ENCODE measurements at regions not wholly inside any gene's neighbourhood (a gene's known extent, or its start where the extent isn't known, plus 50 kb on each side); places are given as distances from the start of the nearest gene placed in this dataset.

GRCh38 chr7:80014511-80014910 lies 120.1 kb upstream of the GNAI1 start:
- no peak for TF ChIP-seq TAF1 (IDR thresholded peaks at IDR 0.05; ENCODE audit: low read depth)
- TF ChIP-seq, protein P1, sequence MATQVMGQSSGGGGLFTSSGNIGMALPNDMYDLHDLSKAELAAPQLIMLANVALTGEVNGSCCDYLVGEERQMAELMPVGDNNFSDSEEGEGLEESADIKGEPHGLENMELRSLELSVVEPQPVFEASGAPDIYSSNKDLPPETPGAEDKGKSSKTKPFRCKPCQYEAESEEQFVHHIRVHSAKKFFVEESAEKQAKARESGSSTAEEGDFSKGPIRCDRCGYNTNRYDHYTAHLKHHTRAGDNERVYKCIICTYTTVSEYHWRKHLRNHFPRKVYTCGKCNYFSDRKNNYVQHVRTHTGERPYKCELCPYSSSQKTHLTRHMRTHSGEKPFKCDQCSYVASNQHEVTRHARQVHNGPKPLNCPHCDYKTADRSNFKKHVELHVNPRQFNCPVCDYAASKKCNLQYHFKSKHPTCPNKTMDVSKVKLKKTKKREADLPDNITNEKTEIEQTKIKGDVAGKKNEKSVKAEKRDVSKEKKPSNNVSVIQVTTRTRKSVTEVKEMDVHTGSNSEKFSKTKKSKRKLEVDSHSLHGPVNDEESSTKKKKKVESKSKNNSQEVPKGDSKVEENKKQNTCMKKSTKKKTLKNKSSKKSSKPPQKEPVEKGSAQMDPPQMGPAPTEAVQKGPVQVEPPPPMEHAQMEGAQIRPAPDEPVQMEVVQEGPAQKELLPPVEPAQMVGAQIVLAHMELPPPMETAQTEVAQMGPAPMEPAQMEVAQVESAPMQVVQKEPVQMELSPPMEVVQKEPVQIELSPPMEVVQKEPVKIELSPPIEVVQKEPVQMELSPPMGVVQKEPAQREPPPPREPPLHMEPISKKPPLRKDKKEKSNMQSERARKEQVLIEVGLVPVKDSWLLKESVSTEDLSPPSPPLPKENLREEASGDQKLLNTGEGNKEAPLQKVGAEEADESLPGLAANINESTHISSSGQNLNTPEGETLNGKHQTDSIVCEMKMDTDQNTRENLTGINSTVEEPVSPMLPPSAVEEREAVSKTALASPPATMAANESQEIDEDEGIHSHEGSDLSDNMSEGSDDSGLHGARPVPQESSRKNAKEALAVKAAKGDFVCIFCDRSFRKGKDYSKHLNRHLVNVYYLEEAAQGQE (IDR thresholded peaks at IDR 0.05; ENCODE audit: low read depth): no peak
- no peak for TF ChIP-seq CREB1 (IDR thresholded peaks at IDR 0.05; ENCODE audit: low read depth)
- TF ChIP-seq NFIC (IDR thresholded peaks at IDR 0.05): no peak
- TF ChIP-seq, protein P2, sequence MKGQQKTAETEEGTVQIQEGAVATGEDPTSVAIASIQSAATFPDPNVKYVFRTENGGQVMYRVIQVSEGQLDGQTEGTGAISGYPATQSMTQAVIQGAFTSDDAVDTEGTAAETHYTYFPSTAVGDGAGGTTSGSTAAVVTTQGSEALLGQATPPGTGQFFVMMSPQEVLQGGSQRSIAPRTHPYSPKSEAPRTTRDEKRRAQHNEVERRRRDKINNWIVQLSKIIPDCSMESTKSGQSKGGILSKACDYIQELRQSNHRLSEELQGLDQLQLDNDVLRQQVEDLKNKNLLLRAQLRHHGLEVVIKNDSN (IDR thresholded peaks at IDR 0.05): no peak
- TF ChIP-seq CEBPB (IDR thresholded peaks at IDR 0.05): no peak
- TF ChIP-seq TEAD4 (IDR thresholded peaks at IDR 0.05): no peak
- no peak for TF ChIP-seq EGR1 (IDR thresholded peaks at IDR 0.05)
- TF ChIP-seq RAD21 (IDR thresholded peaks at IDR 0.05; ENCODE audit: low read depth): no peak
- TF ChIP-seq, protein P3, sequence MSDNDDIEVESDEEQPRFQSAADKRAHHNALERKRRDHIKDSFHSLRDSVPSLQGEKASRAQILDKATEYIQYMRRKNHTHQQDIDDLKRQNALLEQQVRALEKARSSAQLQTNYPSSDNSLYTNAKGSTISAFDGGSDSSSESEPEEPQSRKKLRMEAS (IDR thresholded peaks at IDR 0.05): no peak
- TF ChIP-seq ZBTB7A (IDR thresholded peaks at IDR 0.05; ENCODE audit: low read depth): no peak
- TF ChIP-seq EP300 (IDR thresholded peaks at IDR 0.05; ENCODE audit: borderline replicate concordance): no peak

DNA sequence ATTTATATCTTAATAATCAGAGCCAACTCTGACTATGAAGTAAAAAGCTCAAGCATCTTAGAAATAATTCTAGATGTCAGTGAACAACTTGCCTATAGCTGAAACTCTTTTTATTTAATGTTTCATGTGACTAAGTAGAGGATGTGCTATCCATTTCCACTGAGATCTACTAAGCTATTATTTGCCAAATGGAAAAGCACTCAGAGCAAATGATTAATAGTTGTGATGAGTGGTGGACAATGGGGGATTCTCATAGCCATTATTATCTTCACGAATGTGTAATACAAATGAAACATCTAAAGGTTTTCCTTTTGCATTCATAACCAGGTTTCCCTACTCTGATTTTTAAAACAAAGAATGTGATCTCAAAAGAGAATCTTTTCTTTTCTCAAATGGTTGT lies 126.6 kb upstream of the GNAI1 start:
- TF ChIP-seq CREB1 (IDR thresholded peaks at IDR 0.05; ENCODE audit: low read depth) (no peak), EP300 (IDR thresholded peaks at IDR 0.05; ENCODE audit: borderline replicate concordance) (no peak), TAF1 (IDR thresholded peaks at IDR 0.05; ENCODE audit: low read depth) (no peak), TCF12 (IDR thresholded peaks at IDR 0.05; ENCODE audit: low read depth) (no peak), EGR1 (IDR thresholded peaks at IDR 0.05) (no peak), TEAD4 (IDR thresholded peaks at IDR 0.05) (no peak), ZBTB7A (IDR thresholded peaks at IDR 0.05; ENCODE audit: low read depth) (no peak), FOXM1 (IDR thresholded peaks at IDR 0.05; ENCODE audit: borderline replicate concordance, low read depth) (no peak), CEBPB (IDR thresholded peaks at IDR 0.05) (no peak), NFIC (IDR thresholded peaks at IDR 0.05) (no peak), YY1 (IDR thresholded peaks at IDR 0.05; ENCODE audit: low read depth) (no peak), RAD21 (IDR thresholded peaks at IDR 0.05; ENCODE audit: low read depth) (no peak)
- TF ChIP-seq, protein P2 (IDR thresholded peaks at IDR 0.05): no peak
- TF ChIP-seq, protein P3 (IDR thresholded peaks at IDR 0.05): no peak
- TF ChIP-seq, protein P1 (IDR thresholded peaks at IDR 0.05; ENCODE audit: low read depth): no peak

GRCh38 chr7:80002865-80003264 lies 131.8 kb upstream of the GNAI1 start:
- no peak for TF ChIP-seq RAD21 (IDR thresholded peaks at IDR 0.05; ENCODE audit: low read depth)
- TF ChIP-seq, protein P1 (IDR thresholded peaks at IDR 0.05; ENCODE audit: low read depth): no peak
- TF ChIP-seq CREB1 (IDR thresholded peaks at IDR 0.05; ENCODE audit: low read depth): no peak
- TF ChIP-seq YY1 (IDR thresholded peaks at IDR 0.05; ENCODE audit: low read depth): no peak
- TF ChIP-seq TAF1 (IDR thresholded peaks at IDR 0.05; ENCODE audit: low read depth): no peak

DNA sequence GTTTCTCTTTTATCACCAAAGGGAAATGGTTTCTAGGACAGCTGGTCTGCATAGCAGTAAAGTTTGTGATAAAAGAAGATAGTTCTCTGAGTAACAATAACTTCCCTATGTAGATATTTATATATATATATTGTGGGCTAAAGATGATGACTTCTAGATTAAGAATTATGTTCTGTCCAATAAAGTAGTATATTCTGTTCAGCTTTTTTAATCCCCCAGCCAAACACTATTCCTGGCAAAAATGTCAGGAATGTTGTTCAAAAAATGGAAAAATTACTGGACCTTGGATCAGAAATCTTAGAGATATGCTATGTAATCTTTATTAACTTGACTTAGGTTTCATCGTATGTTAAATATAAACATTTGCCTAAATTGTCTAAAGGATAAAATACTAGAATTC lies 136.3 kb upstream of the GNAI1 start:
- no peak for TF ChIP-seq YY1 (IDR thresholded peaks at IDR 0.05; ENCODE audit: low read depth)
- peak; percentile 30; the same call in 1 of the 2 replicates for TF ChIP-seq TEAD4 (IDR thresholded peaks at IDR 0.05)

DNA sequence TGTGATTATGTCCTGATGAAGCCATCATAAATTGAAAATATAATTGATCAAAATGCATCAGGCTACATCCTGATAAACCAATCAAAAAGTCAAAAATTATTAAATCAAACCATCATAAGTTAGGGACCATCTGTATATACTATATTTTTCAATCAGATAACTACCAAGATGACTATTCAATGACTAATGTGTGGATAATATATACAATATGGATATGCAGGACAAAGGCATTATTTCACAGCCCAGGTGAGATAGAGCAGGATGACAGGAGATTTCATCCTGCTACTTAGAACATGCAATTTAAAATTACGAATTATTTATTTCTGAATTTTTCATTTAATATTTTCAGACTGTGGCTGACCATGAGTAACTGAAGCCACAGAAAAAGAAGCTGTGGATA lies 137.3 kb upstream of the GNAI1 start:
- TF ChIP-seq CEBPB (IDR thresholded peaks at IDR 0.05) (no peak), CREB1 (IDR thresholded peaks at IDR 0.05; ENCODE audit: low read depth) (no peak), RAD21 (IDR thresholded peaks at IDR 0.05; ENCODE audit: low read depth) (no peak), EGR1 (IDR thresholded peaks at IDR 0.05) (no peak), ZBTB7A (IDR thresholded peaks at IDR 0.05; ENCODE audit: low read depth) (no peak)
- TF ChIP-seq, protein P3 (IDR thresholded peaks at IDR 0.05): no peak

All from Ishikawa (cell line).